ENCODE measurements at regions not wholly inside any gene's neighbourhood (a gene's known extent, or its start where the extent isn't known, plus 50 kb on each side); places are given as distances from the start of the nearest gene placed in this dataset.

GRCh38 chr2:6526093-6526824 lies 339.4 kb downstream of the CMPK2 start:
- peak; percentile 50; the same call in 1 of the 2 replicates for TF ChIP-seq CTCF (IDR thresholded peaks at IDR 0.05; ENCODE audit: borderline replicate concordance, insufficient read depth, low read depth, low read length)
- H3K4me3 ChIP-seq (ENCODE audit: low read depth, low read length) = no peak overlapping the region

- H3K4me3 ChIP-seq (ENCODE audit: low read depth, low read length) = no peak overlapping the region
- no peak for TF ChIP-seq CTCF (IDR thresholded peaks at IDR 0.05; ENCODE audit: borderline replicate concordance, insufficient read depth, low read depth, low read length)
Observed at GRCh38 chr2:6531304-6531703, 334.4 kb downstream of the CMPK2 start.

GRCh38 chr2:6535572-6535971 lies 330.1 kb downstream of the CMPK2 start:
- no peak overlapping the region for H3K4me3 ChIP-seq (ENCODE audit: low read depth, low read length)
- TF ChIP-seq CTCF (IDR thresholded peaks at IDR 0.05; ENCODE audit: borderline replicate concordance, insufficient read depth, low read depth, low read length) = no peak

- H3K4me3 ChIP-seq (ENCODE audit: low read depth, low read length) = no peak overlapping the region
- no peak for TF ChIP-seq CTCF (IDR thresholded peaks at IDR 0.05; ENCODE audit: borderline replicate concordance, insufficient read depth, low read depth, low read length)
Observed at GRCh38 chr2:6538607-6539006, 327.1 kb downstream of the CMPK2 start.

GRCh38 chr2:6545336-6545735 lies 320.4 kb downstream of the CMPK2 start:
- no peak overlapping the region for H3K4me3 ChIP-seq (ENCODE audit: low read depth, low read length)
- TF ChIP-seq CTCF (IDR thresholded peaks at IDR 0.05; ENCODE audit: borderline replicate concordance, insufficient read depth, low read depth, low read length) = no peak

- no peak overlapping the region for H3K4me3 ChIP-seq (ENCODE audit: low read depth, low read length)
- TF ChIP-seq CTCF (IDR thresholded peaks at IDR 0.05; ENCODE audit: borderline replicate concordance, insufficient read depth, low read depth, low read length) = no peak
Observed at GRCh38 chr2:6545795-6546194, 319.9 kb downstream of the CMPK2 start.

GRCh38 chr2:6554466-6554865 lies 311.2 kb downstream of the CMPK2 start:
- no peak overlapping the region for H3K4me3 ChIP-seq (ENCODE audit: low read depth, low read length)
- TF ChIP-seq CTCF (IDR thresholded peaks at IDR 0.05; ENCODE audit: borderline replicate concordance, insufficient read depth, low read depth, low read length) = no peak

All from GM12875 (cell line).